ENCODE measurements at regions not wholly inside any gene's neighbourhood (a gene's known extent, or its start where the extent isn't known, plus 50 kb on each side); places are given as distances from the start of the nearest gene placed in this dataset.

DNA sequence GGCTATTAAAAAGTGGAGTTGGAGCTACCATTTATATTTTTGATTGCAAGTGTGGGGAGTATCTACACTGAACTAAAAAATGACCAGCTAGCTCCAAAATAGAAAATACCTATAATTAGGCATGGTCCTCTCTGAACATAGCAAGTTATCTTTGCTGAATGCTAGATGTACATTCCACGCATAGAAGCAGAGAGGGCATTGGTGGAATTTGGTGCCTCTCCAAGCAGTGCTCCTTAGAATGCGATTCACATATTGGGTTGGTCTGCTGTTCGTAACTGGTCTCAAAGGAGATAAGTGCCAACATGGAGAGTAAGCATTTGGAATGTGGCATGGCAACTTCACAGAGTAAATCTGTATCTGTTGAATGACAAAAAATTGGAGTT, 196.2 kb downstream of the PTN start:
- TF ChIP-seq, protein P1, sequence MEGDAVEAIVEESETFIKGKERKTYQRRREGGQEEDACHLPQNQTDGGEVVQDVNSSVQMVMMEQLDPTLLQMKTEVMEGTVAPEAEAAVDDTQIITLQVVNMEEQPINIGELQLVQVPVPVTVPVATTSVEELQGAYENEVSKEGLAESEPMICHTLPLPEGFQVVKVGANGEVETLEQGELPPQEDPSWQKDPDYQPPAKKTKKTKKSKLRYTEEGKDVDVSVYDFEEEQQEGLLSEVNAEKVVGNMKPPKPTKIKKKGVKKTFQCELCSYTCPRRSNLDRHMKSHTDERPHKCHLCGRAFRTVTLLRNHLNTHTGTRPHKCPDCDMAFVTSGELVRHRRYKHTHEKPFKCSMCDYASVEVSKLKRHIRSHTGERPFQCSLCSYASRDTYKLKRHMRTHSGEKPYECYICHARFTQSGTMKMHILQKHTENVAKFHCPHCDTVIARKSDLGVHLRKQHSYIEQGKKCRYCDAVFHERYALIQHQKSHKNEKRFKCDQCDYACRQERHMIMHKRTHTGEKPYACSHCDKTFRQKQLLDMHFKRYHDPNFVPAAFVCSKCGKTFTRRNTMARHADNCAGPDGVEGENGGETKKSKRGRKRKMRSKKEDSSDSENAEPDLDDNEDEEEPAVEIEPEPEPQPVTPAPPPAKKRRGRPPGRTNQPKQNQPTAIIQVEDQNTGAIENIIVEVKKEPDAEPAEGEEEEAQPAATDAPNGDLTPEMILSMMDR (IDR thresholded peaks at IDR 0.05 in 4 of 5, conservative IDR thresholded peaks at IDR 0.05 in 1 of 5) = no peak
- TF ChIP-seq POLR2A (IDR thresholded peaks at IDR 0.05) = no peak
